Left cardiac atrium (tissue), 4 donors: ENCODE measurements at regions not wholly inside any gene's neighbourhood (a gene's known extent, or its start where the extent isn't known, plus 50 kb on each side); places are given as distances from the start of the nearest gene placed in this dataset.

Experiments
- ATAC-seq, 2 donors: fragments of 200-7000 bp; cut with Tn5 transposase; one replicate each; pipeline ENCODE4 v1.9.1; 2020; ENCODE audit warnings: mild to moderate bottlenecking in 2 of 2, moderate library complexity in 2 of 2
- DNase-seq: peaks from one replicate; pipeline ENCODE4 v3.0.0-alpha.2; 2020
- intact Hi-C, 2 donors: fragments of 100-400 bp; cut with DNase I; formaldehyde crosslinking; loops; one replicate each; pipeline versions ENCODE4 v1.14.1 to v1.15.1; 2022 to 2023
- donor health status: DM: no; HTN: yes; CAD: no.
- donor health status: DM: no; HTN: yes; CAD: no; lungs with severe emphysema.
- donor health status: DM: yes; HTN: yes; CAD: no.
- donor health status: Dilated cardiomyopathy.

DNA sequence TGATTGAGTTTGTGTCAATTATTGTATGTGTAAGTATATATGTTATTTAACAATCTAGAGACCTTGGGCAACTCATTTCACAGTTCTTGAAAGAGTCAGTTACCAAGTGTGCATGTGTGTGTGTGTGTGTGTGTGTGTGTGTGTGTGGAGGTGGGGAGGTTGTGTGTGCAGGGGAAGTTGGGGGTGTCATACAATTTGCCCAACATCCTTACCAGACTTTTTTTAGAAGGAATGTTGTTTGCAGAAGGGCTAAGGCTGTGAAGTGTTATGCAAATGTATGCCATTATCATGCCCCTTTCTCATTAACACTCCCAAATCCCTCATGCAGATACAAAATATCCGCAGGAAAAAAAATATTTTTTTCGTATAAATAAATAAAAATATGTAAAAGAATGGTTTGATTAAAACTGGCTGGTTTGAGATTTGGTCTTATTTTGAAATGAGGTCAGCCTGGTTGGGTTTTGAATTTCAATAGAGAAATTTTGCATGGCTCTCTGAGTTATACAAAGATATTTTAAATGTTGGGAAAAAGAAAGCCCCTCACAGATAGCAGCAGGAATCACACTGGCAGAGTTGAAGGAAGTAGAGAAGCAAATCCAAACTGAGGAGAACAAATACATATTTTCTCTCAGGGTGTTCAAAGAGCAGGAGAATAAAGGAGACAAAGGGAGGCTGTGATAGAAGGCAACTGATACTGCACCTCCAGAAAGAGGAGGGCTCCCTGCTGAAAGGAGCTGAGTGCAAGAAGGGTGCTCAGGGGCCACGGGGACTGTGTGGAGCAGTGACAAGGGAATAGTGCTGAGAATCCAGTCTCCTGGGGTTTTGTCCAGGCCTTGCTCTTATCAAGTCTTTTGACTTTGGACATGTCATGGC, 1365.5 kb upstream of the CELF4 start:
- no peak for DNase-seq
- intact Hi-C loops, result no loop called here
- ATAC-seq, result no peak

DNA sequence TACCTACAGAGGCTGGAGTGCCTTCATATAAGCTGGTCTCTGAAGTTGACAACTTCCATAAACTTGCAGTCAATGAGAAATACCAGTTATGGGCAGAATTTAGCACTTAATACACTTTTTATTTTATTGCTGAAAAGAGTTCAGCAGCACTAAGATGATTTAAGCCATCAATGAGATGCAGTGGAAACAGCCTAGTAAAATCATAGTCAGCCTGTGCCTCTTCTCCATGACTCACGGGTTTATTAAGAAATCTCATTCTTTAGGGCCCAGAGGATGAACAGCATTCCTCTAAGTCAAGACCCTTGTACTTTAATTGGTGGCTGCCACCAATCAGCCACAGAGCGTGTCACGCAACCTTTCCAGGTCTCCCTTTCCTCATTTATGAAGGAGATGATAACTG, 1357.9 kb upstream of the CELF4 start:
- DNase-seq (no peak), ATAC-seq (no peak)
- intact Hi-C loops, result no loop called here

DNA sequence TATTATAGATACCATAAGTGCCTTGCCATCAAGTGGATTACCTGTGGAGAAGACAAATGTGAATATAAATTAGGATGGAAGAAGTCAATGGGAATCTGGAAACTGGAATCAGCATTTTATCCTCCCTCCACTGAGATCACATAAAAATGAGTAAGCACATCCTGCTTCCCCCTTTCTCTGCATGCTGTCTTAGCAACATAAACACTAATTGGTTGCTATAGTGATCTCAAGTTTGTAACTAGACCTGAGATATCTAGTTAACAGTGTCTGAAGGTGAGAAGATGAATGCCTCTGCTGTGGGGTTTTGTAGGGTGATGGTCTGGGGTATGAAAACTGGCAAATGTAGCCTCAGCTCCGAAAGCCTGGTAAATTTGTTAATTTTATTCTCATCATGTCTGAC, 1357.5 kb upstream of the CELF4 start:
- no peak for ATAC-seq
- intact Hi-C loops, result no loop called here
- no peak for DNase-seq

DNA sequence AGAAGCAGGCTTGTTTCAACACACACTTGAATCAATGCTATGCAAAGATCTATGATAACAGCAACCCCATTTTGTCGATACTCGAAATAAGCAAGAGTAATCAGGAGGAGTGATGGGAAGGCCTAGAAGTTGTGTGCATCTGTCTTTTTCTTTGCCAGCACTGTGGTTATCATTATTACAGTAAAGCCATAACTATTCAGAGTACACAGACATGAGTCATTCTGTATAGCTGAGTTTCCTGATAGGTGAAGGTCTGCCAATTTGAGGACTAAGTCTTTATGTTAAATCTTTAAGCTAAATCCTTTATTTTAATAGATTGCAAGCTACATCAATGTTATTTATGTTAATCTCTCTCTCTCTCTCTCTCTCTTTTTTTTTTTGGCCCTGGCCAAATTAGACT, 1344.4 kb upstream of the CELF4 start:
- ATAC-seq (no peak), DNase-seq (no peak)
- intact Hi-C loops, result no loop called here

DNA sequence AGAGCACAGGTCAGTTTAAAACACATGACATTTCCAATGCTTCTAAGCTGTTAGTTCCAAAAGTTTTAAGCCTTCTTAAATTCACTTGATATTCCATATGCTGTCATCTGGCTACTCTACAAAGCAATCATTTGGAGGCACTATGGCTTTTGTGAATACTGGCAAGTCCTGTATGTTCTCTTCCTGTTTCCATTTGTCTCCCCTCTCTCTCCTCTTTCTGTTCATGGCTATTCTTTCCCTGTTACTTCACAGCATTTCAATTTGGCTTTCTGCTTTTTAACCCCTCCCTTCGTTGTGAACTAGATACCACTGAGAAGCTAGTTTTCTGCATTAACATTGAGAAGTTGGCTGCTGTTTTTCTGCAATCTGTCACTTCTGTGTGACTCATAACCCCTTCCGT, 1337.2 kb upstream of the CELF4 start:
- DNase-seq (no peak), ATAC-seq (no peak)
- intact Hi-C loops, result no loop called here

DNA sequence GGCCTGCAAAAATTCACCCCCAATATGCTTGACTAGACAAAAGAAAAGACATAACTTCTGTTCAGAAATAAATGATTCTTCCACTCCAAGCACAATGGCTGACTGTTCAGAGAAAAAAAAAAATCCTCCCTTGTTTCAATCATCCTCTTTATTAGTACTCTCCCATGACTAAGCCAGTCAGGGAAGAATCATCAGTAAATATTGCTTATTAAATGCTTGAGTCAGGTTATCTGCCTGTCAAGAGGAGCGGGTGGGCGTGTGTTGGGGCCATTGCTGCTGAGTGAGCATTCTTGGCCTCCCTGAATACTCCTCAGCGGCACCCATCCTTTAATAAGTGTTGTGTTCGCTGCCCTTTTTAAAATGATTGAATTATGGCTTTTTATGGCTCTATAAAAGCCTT, 1334.8 kb upstream of the CELF4 start:
- intact Hi-C loops, result no loop called here
- no peak for DNase-seq
- ATAC-seq, result no peak

DNA sequence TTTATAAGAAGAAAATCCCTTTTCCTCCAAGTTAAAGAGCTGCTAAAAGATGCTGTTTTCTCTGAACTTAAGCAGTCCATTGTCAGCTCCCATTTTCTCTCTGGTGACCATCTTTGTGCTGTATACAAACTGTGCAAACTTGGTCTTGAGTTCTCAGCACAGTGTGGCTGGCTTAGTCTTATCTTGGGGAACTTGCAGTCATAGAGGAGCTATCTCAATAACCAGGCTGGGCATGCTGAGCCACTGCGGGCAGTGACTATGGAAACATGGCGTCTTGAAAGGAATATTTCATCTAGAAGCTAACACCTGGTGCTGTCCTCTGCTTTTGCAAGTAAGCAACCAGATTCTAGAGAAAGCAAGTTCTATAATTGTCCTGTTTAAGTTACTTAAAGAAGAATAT, 1334.4 kb upstream of the CELF4 start:
- no peak for DNase-seq
- intact Hi-C loops, result no loop called here
- ATAC-seq, result no peak

DNA sequence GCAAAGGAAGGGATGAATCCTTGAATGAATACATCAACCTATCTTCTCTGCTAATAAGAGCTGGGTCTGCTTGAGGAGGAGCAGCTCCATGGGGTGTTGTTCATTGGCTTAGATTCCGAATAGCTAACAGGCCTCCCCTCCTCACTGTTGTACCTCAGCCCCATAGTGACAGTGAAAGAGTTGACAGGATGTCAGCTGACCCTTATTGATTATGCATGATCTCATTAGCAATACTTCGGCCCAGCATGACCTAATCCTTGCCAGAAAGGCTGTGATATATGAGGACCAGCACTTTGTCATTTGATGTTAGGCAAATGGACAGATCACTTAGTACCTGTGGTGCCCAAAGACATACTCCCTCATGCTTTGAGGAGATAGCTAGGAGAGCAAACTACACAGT, 1333.7 kb upstream of the CELF4 start:
- no peak for ATAC-seq
- no peak for DNase-seq
- intact Hi-C loops, result no loop called here

DNA sequence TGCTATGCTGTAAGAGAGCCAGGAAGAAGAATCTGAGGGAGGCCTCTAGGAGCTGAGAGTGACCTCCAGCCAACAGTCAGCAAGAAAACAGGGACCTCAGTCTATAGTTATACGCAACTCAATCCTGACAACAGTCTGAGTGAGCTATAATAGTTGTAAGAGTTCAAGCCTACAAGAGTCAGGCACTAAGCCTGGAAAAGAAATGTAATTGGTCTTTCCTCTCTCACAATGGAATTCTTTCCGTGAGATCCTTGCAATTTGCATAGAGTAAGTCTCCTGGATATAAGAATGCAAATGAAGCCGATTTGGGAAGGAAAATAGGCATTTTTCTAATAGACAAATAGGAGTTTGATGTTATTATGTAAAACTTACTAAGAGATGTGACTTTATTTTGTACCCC, 1332.6 kb upstream of the CELF4 start:
- DNase-seq (no peak), ATAC-seq (no peak)
- intact Hi-C loops, result no loop called here

DNA sequence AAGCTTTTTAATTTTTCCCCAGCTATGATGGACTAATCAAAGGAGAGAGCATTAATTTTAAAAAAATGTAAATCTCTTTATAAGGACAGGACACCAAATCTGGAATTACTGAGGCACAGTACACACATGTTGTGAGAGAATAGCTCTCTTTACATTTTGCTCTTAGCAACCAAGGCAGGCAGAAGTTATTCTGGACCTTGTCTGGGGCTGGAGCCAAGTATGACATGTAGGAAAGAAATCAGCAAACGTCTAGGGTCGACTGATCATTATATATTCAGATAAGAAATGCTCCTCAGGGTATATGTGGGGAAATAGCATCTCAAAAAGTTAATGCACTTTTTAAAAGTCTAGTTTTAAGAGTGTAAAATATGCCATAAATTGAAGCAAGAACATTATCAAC, 1330.0 kb upstream of the CELF4 start:
- DNase-seq (no peak), ATAC-seq (no peak)
- intact Hi-C loops, result no loop called here

DNA sequence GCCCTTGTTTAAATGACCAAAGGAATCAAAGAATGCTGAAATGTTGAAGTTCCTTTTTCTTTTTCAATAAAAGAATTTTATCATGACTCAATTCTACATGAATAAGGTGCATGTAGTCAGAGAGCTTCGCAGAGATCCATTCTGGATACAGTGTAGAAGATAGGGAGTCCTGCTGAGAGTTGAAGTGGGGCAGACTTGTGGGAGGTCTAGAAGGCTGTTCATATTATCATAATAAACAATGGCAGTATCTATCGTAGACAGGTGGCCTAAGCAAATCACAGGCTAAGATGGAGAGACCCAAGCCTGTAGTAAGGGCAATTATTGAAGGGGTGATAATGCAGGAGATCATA, 1322.0 kb upstream of the CELF4 start:
- no peak for DNase-seq
- no peak for ATAC-seq
- intact Hi-C loops, result no loop called here

DNA sequence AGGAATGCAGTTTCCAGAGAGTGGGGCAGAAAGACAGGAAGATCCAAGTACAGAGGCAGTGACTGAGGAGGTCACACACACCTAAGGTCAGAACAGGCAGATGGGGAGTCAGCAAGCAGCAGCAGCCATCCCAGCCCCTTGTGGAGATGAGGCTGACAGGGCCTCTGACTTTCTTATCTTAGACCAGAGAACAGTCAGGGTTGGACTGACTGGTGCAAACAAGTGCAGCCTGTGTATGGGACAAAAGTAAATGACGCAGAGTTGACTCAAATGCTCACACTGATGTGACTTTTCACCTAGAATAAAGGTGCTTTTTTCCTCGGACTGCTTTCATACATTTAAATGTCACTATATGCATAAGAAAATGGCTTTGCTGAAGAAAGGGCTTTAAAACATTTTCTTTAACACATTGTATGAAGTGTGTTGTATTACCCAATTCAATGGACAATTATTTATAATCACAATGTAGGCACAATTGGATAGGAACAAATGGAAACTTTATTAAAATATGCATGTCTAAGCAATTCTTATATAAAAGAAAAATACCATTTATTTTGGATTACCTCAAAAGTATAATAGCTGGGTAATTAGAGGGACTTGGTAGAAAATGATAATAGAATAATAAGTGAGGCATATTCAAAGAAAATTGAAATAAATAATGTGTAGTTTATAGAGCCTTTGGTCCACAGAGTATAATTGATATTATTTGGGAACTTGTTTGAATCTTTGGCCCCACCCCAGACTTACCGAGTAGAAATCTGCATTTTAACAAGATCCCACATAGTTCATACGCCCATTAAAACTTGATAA, 1321.5 kb upstream of the CELF4 start:
- DNase-seq, result no peak
- intact Hi-C loops, result no loop called here
- no peak for ATAC-seq

DNA sequence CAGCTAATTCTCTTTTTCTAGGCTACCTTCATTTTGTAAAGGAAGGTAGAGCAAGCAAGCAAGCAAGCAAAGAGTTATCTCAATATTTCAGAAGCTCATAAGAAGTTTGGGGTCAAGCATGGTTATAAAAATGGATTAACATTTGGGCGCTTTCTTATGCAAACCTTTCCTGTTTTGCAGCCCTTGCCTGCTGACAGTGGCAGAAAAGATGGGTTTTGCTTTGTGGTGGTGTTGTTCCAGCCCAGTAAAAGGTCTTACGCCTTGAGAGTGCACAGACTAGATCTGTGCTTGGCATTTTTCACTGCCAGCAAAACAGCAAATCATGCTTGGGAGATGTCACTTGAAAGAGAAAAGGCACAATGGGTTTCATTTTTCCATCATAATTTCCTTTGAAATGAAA, 1320.6 kb upstream of the CELF4 start:
- DNase-seq (no peak), ATAC-seq (no peak)
- intact Hi-C loops, result no loop called here

DNA sequence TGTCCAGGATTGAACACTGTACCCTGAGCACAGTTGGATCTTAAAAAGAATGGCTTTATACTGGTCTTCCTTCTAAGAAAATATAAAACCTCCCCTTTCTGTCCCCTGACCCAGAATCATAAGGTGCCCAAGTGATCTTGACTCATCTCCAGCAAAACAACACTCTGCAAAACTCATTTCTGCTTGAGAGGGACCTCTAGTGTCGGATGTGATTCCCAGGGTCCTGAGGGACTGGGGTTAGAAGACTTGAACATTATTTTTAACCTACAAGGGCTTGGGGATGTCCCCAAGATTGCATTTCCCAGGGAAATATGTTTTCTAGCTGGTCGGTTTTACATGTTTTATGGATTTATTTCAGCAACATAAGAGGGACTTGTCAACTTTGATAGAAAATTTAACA, 1318.5 kb upstream of the CELF4 start:
- ATAC-seq (no peak), DNase-seq (no peak)
- intact Hi-C loops, result no loop called here

DNA sequence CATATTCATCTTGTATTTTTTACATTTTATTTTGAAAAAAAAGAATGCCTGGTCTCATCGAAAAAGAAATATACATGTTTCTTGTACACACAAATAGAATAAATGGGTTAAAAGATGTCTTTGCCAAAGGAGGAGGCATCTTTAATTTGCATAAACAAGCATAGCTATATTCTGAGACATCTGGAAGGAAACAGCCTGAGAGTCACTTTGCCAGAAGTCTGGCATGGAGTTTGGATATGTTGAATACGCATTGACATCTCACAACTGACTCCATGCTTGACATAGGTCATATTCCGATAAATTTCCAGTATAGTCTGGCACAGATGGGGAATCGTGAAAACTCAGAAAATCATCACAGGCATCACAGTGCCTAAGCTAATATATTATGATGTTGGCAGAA, 1317.5 kb upstream of the CELF4 start:
- DNase-seq (no peak), ATAC-seq (no peak)
- intact Hi-C loops, result no loop called here

DNA sequence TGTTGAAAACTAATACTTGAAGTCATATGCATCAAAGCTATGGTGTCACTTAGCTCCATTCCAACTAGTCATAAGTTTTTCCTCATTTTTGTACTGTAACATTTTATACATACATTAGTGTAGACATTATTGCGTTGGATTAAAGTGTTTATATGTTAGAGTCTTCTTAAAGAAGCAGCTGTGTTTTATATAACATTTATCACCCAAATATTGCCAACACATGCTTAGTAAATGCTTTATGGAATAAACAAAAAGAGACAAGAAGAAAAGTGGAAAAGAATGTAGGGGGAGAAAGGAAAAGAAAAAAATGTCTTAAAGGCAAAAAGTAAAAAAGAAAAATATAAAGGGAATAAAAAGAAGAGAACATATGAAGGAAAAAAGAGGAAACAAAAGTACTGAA, 1314.3 kb upstream of the CELF4 start:
- ATAC-seq, result no peak
- DNase-seq, result no peak
- intact Hi-C loops, result no loop called here

DNA sequence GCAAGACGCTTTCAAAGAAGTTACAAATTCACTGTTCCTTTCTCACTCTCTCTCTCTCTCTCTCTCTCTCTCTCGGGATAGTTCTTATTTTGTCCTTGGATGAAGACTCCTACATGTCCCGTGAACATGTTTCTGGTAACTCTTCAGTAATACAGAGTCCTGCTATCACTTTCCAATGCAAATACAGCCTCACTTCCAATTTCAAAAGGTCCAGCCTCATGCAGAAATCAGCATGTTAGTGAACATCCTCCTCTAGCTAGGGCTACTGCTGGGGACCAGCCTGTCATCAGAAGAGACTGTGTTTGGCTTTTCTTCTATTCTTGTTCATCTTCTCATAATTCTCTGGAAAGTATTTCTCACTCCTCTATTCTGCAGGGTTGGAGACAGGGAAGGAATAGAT, 1306.7 kb upstream of the CELF4 start:
- DNase-seq (no peak), ATAC-seq (no peak)
- intact Hi-C loops, result no loop called here

DNA sequence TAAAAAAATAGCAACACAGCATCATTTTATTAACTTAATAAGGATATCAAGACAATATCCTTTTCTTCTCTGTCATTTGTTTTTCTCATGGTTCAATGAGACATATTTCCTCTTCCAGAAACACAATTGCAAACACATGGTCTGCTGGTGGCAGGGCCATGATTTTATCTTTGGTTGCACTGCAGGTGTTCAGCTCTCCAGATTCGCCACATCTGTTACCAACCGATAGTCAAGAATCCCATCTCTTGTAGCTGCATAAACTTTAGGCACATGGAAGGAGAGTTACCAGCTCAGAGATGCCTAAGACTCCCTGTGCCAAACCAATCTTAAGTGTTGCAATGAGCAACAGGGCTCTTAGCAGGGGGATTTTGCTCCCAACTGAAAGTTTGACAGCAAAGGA, 1303.2 kb upstream of the CELF4 start:
- no peak for DNase-seq
- intact Hi-C loops, result no loop called here
- ATAC-seq, result no peak

DNA sequence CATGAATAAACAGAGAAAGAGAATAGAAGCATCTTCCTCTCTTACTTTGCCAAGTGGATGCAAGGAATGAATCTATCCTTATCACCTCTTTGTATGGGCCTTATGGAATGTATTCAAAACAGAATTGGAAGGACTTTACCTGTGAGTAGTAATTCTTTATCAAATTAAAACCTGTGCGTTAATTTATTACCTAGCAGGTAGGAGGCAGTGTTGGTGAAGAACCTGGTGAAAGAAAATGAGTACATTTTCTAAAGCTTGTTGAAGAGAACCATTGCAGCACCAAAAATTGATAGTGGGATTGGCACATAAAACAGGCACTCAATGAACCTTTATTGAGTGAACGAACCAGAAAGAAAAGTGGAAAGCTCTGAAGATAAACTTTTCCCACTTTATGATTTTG, 1302.1 kb upstream of the CELF4 start:
- DNase-seq (no peak), ATAC-seq (no peak)
- intact Hi-C loops, result no loop called here

DNA sequence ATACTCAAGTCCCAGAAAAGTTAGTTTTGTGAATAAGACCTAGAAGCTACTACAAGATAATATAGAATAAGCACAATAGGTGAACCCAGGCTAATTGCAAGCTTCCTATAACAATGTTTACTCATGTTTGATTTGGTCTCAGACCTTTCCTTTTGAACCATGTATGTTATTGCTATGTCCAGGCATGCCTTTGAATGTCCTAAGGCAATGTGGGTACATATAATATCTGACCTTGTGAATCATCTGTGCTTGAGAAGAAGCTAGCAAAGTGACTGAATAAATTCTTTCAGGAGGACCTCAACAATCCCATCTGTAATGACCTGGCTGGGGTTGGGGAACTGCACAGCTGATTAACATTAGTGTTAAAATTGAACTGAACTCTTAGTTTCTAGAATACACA, 1285.9 kb upstream of the CELF4 start:
- intact Hi-C loops, result no loop called here
- ATAC-seq (no peak), DNase-seq (no peak)

DNA sequence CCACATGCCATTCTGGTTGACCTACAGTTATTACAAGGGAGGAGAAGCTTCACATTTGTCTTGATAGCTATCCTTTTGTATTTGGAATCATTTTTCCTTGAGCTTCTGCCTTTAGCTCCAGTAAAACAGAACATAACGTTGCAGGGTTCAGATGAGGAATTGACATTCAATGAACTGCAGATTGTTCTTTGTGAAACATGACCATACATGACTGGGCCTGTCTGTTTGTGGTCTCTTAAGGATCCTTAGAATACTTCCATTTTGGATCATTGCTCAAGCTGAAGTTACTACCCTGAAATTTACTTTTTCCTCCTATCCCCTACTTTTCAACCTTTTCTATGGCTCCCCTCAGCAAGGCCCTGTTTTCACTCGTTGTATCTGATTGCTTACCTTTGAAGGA, 1281.7 kb upstream of the CELF4 start:
- intact Hi-C loops, result no loop called here
- DNase-seq (no peak), ATAC-seq (no peak)
